NCI-H128 (cell line): ENCODE measurements at regions not wholly inside any gene's neighbourhood (a gene's known extent, or its start where the extent isn't known, plus 50 kb on each side); places are given as distances from the start of the nearest gene placed in this dataset.

Experiments used
- DNase-seq: peaks from one replicate; lab custom pipeline; 2025; ENCODE audit not compliant: unreplicated experiment; lab: John Stamatoyannopoulos, UW

DNA sequence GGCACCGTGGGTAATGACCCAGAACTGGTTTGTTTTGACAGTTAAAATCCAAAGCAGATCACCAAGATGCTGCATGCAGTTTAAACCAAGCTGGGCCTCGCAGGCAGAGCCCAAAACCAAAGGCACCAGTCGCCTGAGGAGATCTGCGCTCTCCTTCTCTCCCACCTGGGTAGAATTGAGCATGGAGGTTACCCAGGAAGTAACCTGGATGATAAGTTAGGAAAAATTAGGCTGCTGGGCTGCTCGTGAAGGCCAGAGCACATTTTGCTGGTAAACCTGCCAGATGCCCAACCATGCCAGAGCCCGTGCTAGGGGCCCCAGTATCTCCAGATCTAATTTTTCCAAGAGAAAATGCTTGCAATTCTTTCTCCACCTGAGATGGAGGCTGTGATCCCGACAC is 388.3 kb upstream of the MGMT start:
- DNase-seq: no peak

DNA sequence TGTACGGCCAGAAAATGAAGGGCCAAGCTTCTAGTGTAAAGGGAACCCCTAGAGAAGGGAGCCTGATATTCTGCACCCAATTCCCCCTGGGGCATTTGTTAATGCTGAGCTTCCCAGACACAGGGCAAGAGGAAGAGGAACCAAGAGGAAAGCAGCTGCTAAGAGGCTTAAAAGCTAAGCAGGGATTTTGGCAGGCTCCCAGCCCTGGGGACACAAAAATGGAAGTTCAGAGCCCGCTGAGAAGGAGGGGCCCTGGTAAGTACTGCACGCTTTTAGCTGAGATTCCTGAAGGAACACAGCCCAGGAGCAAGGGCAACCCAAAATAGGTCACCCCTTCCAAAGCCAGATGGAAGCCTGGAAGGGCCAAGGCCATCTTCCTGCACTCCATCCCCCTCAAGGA is 387.3 kb upstream of the MGMT start:
- DNase-seq: no peak

- DNase-seq: no peak
These were observed 381.2 kb upstream of the MGMT start for GRCh38 chr10:129085811-129086210.

GRCh38 chr10:129089341-129089740 is 377.7 kb upstream of the MGMT start:
- no peak for DNase-seq

GRCh38 chr10:129090165-129090564 is 376.9 kb upstream of the MGMT start:
- DNase-seq: no peak

DNA sequence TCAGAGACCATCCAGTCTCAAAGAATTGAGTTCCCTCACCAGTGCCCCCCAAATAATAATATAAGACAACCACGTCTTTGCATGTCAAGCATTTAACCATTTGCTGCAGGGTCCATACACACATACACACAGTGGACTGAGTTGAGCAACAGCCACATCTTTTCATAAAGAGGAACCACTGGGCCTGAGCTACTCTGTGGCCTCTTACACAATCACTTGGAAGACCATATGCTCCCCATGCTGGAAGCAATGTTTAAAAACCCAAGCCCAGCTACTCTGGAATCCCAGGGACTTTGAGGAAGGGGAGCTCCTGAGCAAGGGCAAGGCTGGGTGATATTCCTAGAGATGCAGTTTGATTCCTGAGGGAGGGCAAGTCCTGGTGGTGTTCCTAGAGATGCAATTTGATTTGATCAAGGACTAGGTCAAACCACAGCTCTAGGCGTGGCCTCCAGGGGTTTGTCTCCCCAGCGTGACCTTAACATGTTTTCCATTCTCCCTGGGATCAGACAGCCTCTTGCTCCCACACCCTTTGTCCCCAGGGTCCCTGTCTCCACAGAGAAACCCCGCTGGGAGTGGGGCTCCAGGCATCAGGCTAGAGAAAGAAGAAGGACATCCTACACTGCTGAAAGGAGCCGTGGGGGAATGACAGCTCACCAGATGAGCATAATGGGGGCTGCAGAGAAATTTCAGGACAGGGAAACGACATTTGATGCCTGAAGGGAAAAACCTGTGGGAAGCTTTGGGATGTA is 376.2 kb upstream of the MGMT start:
- DNase-seq: no peak

DNA sequence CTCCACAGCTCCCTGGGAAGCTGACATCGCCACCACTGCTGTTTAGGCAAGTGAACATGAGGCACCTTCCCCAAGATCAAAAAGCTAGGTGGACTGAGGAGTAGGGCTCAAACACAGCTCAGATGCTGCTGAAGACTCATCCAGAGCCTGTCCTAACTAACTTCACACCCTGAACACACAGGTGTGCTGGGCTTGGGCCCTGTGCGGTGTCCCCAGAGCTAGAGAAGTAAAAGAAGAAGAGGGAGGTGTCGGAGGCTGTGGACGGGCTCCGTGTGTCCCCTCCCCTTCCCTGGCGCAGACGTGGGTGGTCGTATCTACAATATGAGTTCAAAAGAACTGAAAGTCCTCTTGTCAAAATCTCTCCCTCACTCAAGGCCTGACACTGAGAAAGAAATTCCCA is 373.4 kb upstream of the MGMT start:
- no peak for DNase-seq

DNA sequence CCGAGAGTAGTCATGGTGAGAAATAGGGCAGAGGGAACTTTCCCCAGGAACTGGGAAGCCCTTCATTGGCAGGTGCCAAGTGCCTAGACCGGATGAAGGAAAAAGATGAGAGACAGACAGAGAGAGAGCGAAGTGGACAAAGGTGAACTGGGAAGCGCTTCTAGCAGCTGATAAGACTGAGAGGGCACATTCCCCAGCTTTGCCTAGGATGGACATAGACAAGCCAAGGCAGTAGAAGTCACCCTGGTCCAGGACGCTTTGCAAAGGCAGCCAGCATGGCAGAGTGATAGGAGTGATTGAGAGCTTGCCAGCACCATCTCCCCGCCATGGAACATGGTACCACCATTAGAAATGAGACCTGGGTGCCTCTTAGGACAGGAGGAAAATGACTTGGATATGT is 372.8 kb upstream of the MGMT start:
- no peak for DNase-seq

- DNase-seq: no peak
These were observed 372.2 kb upstream of the MGMT start for GRCh38 chr10:129094861-129095260.

GRCh38 chr10:129095680-129096064 is 371.4 kb upstream of the MGMT start:
- DNase-seq: no peak

DNA sequence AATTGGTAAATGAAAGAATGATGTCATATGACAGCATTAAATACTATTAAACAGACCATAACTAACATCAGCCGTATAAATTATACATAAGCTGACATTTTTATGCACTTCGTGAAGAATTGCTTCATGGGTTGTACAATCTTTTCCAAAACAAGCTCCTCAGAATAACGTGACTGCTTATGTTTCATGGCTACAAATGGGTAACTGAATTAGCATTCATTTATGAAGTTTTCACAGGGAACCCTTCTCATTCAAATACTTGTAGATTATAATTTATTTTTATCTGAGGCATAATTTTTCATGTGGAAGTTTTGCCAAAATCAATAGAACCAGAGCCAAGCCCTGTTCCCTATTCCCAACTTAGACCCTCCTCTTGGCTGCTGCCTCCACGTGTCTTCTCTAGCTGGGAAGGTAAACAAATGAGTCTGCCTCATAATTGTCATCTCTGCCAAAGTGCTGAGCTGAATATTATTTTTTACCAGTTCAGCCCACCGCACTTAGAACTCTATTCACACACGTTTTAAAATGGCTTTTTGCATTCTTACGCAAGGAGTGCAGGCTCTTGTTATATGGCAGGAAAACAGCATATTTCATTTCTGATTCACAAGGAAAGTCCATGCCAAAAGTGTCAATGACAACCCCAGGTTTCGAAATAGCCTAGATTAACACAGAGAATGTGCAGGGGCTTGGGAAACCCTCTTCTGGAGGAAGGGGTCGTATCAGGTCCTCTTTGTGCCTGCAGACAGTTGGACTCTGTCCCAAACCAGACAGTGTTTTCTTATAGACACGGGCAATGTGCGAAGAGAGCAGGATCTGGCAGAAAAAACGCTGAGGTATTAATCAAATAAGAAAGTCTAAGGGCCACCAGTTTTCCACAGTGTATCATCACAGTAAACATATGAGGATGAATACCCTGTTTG is 370.7 kb upstream of the MGMT start:
- DNase-seq: no peak

- no peak for DNase-seq
These were observed 369.2 kb upstream of the MGMT start for GRCh38 chr10:129097776-129098330.

GRCh38 chr10:129098517-129098916 is 368.5 kb upstream of the MGMT start:
- no peak for DNase-seq

- no peak for DNase-seq
These were observed 367.6 kb upstream of the MGMT start for GRCh38 chr10:129099486-129099885.

GRCh38 chr10:129099992-129100391 is 367.0 kb upstream of the MGMT start:
- DNase-seq: no peak

DNA sequence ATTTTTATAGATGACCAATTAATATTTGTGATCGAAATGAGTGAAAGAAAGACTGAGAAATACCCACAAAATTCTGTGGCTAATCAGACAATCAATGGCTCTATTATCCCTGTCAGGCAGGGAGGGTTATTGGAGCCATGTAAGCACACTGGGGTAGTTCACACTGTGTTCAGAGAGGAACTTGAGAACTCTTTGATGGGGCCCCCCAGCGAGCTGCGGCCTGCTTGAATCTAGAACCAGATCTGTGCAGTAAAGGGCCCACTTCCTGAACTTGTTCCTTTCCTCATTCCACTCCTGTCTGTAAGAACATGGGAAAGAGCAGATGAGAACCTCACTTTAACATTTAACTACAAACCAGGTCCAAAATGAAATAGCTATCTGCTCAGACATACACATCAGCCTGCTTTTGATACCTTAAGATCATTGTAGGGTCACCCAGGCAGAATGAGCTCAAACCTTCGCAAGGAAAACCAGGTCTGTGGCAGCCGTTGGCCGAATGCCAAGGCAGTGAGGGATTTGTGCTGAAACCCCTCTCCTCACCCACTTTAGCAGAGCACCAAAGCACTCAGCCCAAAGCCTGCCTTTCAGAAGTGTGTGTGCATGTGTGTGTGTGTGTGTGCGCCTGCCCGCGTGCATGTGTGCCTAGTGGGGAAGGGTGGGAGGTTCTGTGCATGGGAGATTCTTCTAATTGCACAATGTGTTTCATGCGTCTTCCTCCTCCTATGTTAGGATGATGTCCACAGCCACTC is 365.6 kb upstream of the MGMT start:
- DNase-seq: no peak

DNA sequence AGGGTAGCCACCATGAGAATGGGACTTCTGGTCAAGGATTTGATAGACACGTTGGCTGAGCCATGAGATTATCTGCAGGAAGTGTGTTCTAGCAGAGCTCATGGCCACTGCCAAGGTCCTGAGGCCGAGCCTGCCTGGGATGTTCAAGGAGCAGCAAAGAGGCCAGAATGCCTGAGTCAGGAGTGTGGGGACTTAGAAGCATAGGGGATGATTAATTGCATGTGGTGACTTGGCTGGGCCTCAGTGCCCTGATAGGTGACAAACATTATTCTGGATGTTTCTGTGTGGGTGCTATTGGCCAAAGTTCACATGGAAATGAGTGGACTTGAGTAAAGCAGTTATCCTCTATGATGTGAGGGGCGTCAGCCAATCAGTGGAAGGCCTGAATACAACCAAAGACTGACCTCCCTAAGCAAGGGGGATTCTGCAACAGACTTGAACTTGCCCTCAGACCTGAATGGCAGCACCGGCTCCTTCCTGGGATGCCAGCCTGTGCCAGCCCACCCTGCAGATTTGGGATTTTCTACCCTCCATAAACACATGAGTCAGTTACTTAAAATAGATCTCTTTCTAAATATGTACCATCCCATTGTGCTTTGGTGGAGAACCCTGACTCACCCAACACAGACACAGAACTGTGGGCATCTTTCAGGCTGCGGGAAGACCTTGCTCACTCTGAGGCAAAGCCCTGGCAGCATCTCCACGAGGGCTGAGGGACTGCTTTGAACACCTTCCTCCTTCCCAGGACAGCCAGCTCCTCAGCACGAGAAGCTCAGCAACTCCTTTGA is 363.9 kb upstream of the MGMT start:
- no peak for DNase-seq

- DNase-seq: no peak
These were observed 362.6 kb upstream of the MGMT start for GRCh38 chr10:129104266-129105045.

DNA sequence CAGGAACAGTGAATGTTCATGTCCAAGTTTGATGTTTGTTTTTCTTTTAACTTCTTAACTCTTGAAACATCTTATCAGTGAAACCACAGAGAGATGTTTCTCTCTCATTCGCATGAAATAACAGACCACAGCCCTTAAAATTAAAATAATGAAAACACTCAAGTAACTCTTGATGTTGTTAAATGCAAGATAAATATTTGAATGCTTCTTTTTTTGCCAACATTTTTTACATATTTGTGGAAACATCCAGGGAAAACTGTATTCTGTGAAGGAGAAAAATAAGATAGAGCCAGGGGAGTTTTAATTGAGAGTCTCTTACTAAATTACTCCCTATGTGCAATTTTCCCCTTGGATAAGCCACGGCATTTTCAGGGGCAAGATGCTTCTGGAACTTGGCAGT is 361.8 kb upstream of the MGMT start:
- no peak for DNase-seq

- DNase-seq: no peak
These were observed 360.7 kb upstream of the MGMT start for GRCh38 chr10:129106314-129106713.
